GM12865 (cell line): ENCODE measurements at regions not wholly inside any gene's neighbourhood (a gene's known extent, or its start where the extent isn't known, plus 50 kb on each side); places are given as distances from the start of the nearest gene placed in this dataset.

Source experiments
- DNase-seq: peaks from one replicate; pipeline ENCODE4 v3.0.0; 2010; ENCODE audit warnings: low read depth
- H3K4me3 ChIP-seq: 2 replicates; pipeline ENCODE4 v1.5.1; 2011; ENCODE audit warnings: mild to moderate bottlenecking, low read depth, low read length, control low read depth
- TF ChIP-seq, protein P1 (sequence below): IDR thresholded peaks from 2 replicates; pipeline ENCODE4 v1.5.1; 2011; ENCODE audit warnings: low read length, control low read depth, low read depth, inconsistent platforms; ENCODE audit not compliant: insufficient read depth; ENCODE audit errors: missing control alignments

DNA sequence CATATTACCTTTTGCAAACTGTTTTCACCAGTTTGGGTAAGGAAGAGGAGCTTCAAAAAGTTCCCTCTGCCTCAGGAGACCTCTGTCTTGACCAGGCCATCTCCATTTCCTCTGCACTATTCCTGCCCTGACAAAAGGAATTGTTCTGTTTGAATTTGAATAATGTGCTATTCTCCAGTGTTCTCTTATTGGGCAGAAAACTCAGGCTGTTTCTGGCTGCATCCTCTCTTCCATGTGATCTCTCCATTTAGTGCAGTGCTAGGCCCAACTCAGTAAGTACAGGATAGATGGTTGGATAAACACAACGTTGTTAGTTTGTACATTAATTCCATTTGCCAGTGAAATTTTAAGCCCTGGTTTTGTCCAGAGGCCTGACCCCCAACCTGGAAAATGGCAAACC lies 102.2 kb upstream of the CELF4 start:
- H3K4me3 ChIP-seq: no peak overlapping the region
- no peak for DNase-seq
- TF ChIP-seq, protein P1, sequence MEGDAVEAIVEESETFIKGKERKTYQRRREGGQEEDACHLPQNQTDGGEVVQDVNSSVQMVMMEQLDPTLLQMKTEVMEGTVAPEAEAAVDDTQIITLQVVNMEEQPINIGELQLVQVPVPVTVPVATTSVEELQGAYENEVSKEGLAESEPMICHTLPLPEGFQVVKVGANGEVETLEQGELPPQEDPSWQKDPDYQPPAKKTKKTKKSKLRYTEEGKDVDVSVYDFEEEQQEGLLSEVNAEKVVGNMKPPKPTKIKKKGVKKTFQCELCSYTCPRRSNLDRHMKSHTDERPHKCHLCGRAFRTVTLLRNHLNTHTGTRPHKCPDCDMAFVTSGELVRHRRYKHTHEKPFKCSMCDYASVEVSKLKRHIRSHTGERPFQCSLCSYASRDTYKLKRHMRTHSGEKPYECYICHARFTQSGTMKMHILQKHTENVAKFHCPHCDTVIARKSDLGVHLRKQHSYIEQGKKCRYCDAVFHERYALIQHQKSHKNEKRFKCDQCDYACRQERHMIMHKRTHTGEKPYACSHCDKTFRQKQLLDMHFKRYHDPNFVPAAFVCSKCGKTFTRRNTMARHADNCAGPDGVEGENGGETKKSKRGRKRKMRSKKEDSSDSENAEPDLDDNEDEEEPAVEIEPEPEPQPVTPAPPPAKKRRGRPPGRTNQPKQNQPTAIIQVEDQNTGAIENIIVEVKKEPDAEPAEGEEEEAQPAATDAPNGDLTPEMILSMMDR: no peak

- H3K4me3 ChIP-seq: no peak overlapping the region
- no peak for DNase-seq
- TF ChIP-seq, protein P1: no peak
Measured at GRCh38 chr18:37666991-37667390, 101.4 kb upstream of the CELF4 start.

- no peak overlapping the region for H3K4me3 ChIP-seq
- TF ChIP-seq, protein P1: no peak
- DNase-seq: no peak
Measured at GRCh38 chr18:37666451-37666850, 100.9 kb upstream of the CELF4 start.

DNA sequence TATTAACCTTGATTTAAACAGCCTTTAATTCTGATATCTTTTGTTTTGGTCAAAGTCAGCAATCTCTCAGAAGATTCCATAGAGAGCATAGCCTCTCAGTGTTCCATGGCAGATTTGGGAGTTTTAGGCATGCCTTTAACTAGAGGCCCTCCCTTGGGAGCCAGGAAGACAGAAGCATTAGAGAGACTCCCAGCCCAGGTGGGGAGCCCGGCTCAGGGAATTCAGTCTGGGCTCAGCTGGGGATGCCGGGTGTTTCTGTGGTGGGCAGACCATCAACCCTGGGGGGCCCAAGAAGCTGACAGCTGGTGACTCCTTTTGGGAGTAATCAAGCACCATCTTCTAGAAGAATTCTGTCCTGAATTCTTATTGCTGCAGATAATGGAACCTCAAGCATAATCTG lies 99.7 kb upstream of the CELF4 start:
- TF ChIP-seq, protein P1: no peak
- no peak for DNase-seq

GRCh38 chr18:37663446-37663845 lies 97.8 kb upstream of the CELF4 start:
- DNase-seq: no peak
- H3K4me3 ChIP-seq: no peak overlapping the region
- TF ChIP-seq, protein P1: no peak

More for the DNA sequence above, 99.7 kb upstream of the CELF4 start:
- H3K4me3 ChIP-seq: no peak overlapping the region

DNA sequence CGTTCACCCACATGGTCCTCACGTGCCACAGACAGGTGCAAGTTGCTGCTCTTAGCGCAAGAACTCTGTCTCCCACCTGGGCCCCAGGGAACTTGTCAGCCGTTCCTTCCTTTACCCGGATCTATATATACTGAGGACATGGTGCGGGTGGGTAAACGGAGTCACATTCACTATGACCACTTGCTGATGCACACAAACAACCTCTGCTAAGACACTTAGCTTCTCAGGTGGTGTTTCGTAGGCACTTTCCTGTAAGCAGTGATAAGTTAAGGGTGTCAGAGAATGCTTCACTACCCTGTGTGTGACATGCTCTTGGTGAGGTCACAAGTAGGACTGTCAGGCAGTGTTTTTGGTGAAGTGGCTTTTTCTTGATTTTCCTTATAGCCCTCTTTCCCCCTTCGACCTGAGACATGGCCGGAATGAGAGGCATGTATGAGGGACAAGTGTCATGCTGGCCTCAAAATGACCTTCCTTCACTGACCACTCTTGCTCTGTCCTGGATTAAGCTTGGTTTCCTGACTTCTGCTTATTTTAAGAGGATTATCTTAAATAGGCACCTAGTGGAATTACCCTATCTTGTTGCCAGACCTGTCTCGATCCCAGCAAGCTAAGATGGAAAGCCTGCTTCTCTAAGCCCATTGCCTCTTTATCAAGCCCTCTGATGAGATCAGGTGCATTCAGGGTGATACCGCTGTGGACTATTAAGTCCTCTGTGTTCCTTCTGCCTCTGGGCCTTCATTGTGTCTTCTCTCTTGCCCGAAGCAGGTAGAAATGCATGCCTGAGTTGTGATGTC lies 97.1 kb upstream of the CELF4 start:
- TF ChIP-seq, protein P1: no peak
- H3K4me3 ChIP-seq: no peak overlapping the region
- DNase-seq: no peak

- DNase-seq: no peak
- TF ChIP-seq, protein P1: no peak
Measured at GRCh38 chr18:37662099-37662498, 96.5 kb upstream of the CELF4 start.

More at GRCh38 chr18:37662099-37662498, 96.5 kb upstream of the CELF4 start:
- H3K4me3 ChIP-seq: no peak overlapping the region
